Retinal pigment epithelial cell (primary cell): ENCODE measurements at regions not wholly inside any gene's neighbourhood (a gene's known extent, or its start where the extent isn't known, plus 50 kb on each side); places are given as distances from the start of the nearest gene placed in this dataset.

Source experiments
- DNase-seq: peaks from one replicate; pipeline ENCODE4 v3.0.0-alpha.2; 2010; ENCODE audit warnings: low read depth
- H3K4me3 ChIP-seq: 2 replicates; pipeline ENCODE4 v1.5.1; 2011; ENCODE audit warnings: mild to moderate bottlenecking, low read length, control low read depth, moderate library complexity
- TF ChIP-seq, protein P1 (sequence below): conservative IDR thresholded peaks from 2 replicates; pipeline ENCODE4 v1.5.1; 2011; ENCODE audit warnings: low read depth, low read length, control low read depth, inconsistent platforms

DNA sequence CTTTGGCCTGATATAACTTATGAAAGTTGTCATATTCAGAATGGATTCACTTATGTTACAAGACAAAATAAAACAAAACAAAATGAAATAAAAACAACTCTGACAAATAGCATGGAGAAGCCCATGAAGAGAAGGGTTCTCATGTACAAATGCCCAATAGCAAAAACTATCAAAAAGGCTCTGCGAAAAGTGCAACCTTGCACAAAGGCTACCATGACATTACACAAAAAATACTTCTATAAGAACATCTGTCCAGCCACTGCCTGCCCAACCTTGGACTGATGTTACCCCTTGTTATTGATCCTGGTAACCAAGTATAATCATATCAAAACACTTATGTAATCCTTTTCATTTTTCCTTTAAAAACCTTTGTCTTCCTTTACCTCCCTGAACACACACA, 213.0 kb downstream of the ATP23 start:
- TF ChIP-seq, protein P1, sequence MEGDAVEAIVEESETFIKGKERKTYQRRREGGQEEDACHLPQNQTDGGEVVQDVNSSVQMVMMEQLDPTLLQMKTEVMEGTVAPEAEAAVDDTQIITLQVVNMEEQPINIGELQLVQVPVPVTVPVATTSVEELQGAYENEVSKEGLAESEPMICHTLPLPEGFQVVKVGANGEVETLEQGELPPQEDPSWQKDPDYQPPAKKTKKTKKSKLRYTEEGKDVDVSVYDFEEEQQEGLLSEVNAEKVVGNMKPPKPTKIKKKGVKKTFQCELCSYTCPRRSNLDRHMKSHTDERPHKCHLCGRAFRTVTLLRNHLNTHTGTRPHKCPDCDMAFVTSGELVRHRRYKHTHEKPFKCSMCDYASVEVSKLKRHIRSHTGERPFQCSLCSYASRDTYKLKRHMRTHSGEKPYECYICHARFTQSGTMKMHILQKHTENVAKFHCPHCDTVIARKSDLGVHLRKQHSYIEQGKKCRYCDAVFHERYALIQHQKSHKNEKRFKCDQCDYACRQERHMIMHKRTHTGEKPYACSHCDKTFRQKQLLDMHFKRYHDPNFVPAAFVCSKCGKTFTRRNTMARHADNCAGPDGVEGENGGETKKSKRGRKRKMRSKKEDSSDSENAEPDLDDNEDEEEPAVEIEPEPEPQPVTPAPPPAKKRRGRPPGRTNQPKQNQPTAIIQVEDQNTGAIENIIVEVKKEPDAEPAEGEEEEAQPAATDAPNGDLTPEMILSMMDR, result no peak
- DNase-seq, result no peak
- H3K4me3 ChIP-seq, result no peak overlapping the region

DNA sequence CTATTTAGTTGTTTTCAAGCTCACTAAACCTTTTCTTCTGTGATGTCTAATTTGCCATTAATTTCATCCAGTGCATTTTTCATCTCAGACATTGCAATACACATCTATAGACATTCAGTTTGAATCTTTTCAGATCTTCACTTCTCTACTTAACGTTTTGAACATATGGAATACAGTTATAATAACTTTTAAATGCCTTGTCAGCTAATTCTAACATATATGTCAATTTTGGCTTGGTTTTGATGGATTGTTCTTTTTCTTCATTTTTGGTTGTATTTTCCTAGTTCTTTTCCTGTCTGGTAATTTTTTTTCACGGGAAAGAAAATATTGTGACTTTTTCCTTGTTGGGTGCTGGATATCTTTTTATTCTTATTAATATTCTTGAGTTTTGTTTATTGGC, 215.3 kb downstream of the ATP23 start:
- no peak overlapping the region for H3K4me3 ChIP-seq
- no peak for DNase-seq
- TF ChIP-seq, protein P1, result no peak

DNA sequence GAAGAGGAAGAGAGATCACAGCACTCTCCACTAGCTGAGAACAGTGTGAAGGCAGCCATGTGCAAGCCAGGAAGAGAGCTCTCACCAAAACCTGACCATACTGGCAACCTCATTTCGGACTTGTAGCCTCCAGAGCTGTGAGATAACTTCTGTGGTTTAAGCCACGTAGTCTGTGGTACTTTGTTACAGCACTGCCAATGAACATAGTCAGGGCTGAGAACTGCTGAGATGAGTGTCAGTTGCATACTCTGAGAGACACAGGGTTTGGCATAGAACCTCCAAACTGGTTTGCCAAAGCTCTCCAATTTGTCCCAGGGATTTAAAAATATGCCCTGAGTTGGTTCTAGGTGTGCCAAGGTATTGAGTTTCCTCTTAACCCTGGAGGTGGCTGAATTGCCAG, 218.6 kb downstream of the ATP23 start:
- DNase-seq, result no peak
- H3K4me3 ChIP-seq, result no peak overlapping the region
- TF ChIP-seq, protein P1, result no peak

DNA sequence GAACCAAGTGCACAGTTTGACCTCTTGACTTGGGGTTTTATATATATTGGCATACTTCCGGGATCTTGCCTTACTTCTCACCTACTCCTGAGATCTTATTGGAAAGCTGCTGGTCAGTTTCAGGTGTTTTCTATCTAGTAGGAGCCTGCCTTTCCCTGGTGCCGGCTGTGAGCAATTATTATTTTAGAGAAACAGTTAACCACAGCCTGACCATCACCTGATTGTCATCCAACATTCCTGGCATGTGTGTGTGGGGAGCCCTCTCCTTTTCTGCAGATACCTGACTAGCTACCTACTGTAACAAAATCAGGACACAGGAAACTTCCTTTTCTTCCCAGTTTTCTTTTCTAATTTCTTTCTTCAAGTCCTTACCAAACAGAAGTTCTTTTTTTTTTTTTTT, 220.4 kb downstream of the ATP23 start:
- TF ChIP-seq, protein P1, result no peak
- no peak overlapping the region for H3K4me3 ChIP-seq

DNA sequence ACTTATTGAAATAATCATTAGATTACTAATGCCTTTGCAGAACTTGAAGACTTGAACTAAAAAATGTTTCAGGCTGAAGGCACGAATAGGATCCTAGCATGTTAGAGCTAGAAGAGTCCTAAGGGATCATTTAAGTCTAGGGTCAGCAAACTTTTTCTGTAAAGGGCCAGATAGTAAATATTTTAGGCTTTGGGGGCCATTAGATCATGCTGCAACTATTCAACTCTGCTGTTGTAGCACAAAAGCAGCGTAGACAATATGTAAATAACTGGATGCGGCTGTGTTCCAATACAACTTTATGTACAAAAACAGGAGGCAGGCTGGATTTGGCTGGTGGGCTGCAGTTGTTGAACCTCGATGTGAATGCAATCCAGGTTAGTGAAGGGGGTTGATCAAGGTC, 221.7 kb downstream of the ATP23 start:
- TF ChIP-seq, protein P1, result no peak
- no peak overlapping the region for H3K4me3 ChIP-seq
- no peak for DNase-seq

More for the DNA sequence above, 220.4 kb downstream of the ATP23 start:
- no peak for DNase-seq

DNA sequence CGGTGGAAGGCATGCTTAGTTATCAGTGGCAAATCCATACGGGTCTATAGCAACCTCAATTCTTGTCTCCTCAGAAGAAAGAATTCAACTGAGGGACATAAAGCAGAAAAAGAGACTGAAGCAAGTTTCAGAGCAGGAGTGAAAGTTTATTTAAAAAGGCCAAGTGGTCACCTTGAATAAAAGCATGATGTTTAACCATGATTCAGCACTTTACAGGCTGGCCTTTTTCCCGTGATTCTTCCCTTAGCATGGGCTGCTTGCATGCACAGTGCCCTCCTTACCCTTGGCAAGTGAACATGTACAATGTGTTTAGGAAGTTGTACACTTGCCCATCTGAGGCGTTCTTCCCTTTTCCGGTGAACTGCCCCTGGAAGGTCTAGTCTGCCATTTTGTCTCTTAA, 225.3 kb downstream of the ATP23 start:
- DNase-seq, result no peak
- no peak overlapping the region for H3K4me3 ChIP-seq
- TF ChIP-seq, protein P1, result no peak

DNA sequence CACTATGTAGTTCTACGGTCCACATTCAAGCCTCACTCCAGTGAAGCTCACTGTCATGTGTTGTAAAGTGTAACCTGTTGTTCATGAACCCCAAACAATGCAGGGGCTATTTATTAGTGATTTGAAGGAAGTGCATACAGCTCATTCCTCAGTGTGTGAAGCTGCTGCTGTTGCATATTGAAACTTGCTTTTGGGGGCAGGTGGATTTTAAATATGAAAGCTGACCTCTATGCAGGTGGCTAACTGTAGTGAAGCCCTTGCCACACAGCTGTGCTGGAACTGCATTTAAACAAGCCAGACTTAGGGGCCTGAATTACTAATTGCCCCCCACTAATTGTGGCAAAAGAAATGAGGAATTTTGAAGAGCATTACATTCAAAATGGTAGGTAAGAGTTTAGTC, 226.3 kb downstream of the ATP23 start:
- DNase-seq, result no peak
- no peak overlapping the region for H3K4me3 ChIP-seq
- TF ChIP-seq, protein P1, result no peak
